RWPE2 (cell line): ENCODE measurements at regions not wholly inside any gene's neighbourhood (a gene's known extent, or its start where the extent isn't known, plus 50 kb on each side); places are given as distances from the start of the nearest gene placed in this dataset.

Experiments used
- ATAC-seq: fragments of 200-7000 bp; cut with Tn5 transposase; 3 replicates; pipeline ENCODE4 v1.9.1; 2021; ENCODE audit warnings: low read depth
- DNase-seq: peaks from one replicate; pipeline ENCODE4 v3.0.0-alpha.2; 2020; ENCODE audit warnings: low spot score
- H3K27ac ChIP-seq: fragments of 450-650 bp; 2 replicates; pipeline ENCODE4 v1.5.1; 2017; ENCODE audit warnings: mild to moderate bottlenecking; ENCODE audit not compliant: poor library complexity, severe bottlenecking
- H3K27me3 ChIP-seq: fragments of 250-450 bp; sonication (Bioruptor Pico); 2 replicates; pipeline ENCODE4 v1.5.1; 2021; ENCODE audit warnings: mild to moderate bottlenecking, moderate library complexity; ENCODE audit not compliant: insufficient read depth, poor library complexity, severe bottlenecking
- H3K36me3 ChIP-seq: fragments of 250-450 bp; sonication (Bioruptor Pico); 2 replicates; pipeline ENCODE4 v1.5.1; 2020; ENCODE audit warnings: low read depth, mild to moderate bottlenecking, moderate library complexity
- H3K4me1 ChIP-seq: fragments of 250-450 bp; sonication (Bioruptor Pico); 2 replicates; pipeline ENCODE4 v1.5.1; 2021; ENCODE audit warnings: mild to moderate bottlenecking, moderate library complexity; ENCODE audit not compliant: insufficient read depth, poor library complexity, severe bottlenecking
- H3K4me3 ChIP-seq: fragments of 250-450 bp; sonication (Bioruptor Pico); 2 replicates; pipeline ENCODE4 v1.5.1; 2021; ENCODE audit warnings: mild to moderate bottlenecking, moderate library complexity; ENCODE audit not compliant: severe bottlenecking
- H3K9me3 ChIP-seq: fragments of 250-450 bp; sonication (Bioruptor Pico); 2 replicates; pipeline ENCODE4 v1.5.1; 2021; ENCODE audit warnings: mild to moderate bottlenecking, moderate library complexity; ENCODE audit not compliant: severe bottlenecking
- CTCF ChIP-seq: fragments of 450-650 bp; IDR thresholded peaks from one replicate; pipeline ENCODE4 v1.5.1; 2017; ENCODE audit warnings: mild to moderate bottlenecking, moderate library complexity; ENCODE audit not compliant: poor library complexity, severe bottlenecking

DNA sequence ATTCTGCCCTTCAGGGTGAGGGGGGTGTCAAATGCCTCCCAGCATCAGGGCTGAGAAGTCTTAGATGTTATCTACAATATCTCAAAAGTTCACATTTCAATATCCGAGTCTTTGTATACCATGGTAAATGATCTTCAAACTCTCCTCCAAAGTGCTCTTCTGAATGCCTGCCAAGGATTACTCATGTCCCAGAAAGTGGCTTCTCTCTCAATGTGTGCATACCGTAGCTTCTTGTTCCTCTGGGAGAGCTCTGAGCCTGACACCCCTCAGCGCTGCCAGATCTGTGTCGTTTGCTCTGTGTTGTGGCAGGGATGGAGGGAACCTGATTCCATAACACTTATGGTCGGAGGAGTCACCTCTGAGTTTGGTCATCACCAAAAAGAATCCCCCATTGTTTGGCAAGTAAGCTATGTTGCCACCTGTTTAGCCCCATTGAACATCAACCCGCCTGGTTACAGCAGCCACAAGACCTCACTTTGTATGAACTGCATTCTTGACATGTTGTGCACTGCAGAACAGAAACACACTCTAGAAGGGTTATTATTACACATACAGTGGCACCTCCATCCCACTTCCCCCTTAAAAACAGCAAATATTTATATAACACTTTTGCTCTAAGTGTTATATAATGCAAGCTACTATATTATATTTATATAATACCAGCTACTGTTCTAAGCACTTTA lies 163.1 kb upstream of the MIR17HG start:
- H3K27ac ChIP-seq, result no peak overlapping the region
- peaks cover 2% of the 10 kb centered on the region for H3K9me3 ChIP-seq
- no peak for DNase-seq
- ATAC-seq, result no peak
- no peaks in the 10 kb centered on the region for H3K36me3 ChIP-seq
- no peak overlapping the region for H3K4me3 ChIP-seq
- TF ChIP-seq CTCF, result no peak
- peaks cover 4% of the 10 kb centered on the region for H3K27me3 ChIP-seq
- H3K4me1 ChIP-seq, result no peaks in the 10 kb centered on the region

DNA sequence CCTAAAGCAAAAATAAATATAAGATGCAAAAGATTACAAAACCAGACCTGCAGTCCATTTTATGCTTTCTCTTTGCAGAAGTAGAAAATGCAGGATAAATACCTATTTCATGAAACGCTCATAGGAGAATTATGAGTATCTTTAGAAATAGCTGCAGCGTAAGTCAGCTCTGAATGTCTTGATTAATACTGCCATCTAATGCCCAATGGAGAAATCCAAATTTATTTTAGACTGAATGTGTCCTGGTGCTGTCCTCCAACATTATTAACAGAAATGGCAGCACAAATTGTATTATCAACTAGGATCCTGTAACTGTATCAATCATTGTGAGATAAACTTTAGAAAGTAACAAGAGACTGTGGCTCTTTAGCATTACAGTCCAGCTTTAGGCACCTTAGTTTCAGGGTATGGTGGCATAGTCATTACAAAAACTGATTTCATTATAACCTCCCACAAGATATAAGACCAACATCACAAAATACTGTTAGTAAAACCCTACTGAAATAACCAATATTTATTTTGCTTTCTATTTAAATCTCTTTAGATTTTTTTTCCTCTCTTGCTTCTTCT lies 162.1 kb upstream of the MIR17HG start:
- Histone ChIP-seq H3K36me3 (no peaks in the 10 kb centered on the region), H3K27ac (no peak overlapping the region), H3K27me3 (peaks cover 4% of the 10 kb centered on the region), H3K9me3 (peaks cover 2% of the 10 kb centered on the region), H3K4me3 (no peak overlapping the region), H3K4me1 (no peaks in the 10 kb centered on the region)
- DNase-seq, result no peak
- peak; percentile 54 for TF ChIP-seq CTCF
- ATAC-seq, result peak; percentile 69

GRCh38 chr13:91187522-91187921 lies 160.0 kb upstream of the MIR17HG start:
- H3K9me3 ChIP-seq, result peaks cover 2% of the 10 kb centered on the region
- no peaks in the 10 kb centered on the region for H3K36me3 ChIP-seq
- H3K4me3 ChIP-seq, result no peak overlapping the region
- H3K4me1 ChIP-seq, result no peaks in the 10 kb centered on the region
- TF ChIP-seq CTCF, result no peak
- ATAC-seq, result no peak
- H3K27ac ChIP-seq, result no peak overlapping the region
- no peak for DNase-seq
- H3K27me3 ChIP-seq, result peaks cover 4% of the 10 kb centered on the region

GRCh38 chr13:91189506-91189905 lies 158.0 kb upstream of the MIR17HG start:
- Histone ChIP-seq H3K36me3 (no peaks in the 10 kb centered on the region), H3K4me1 (no peaks in the 10 kb centered on the region), H3K9me3 (peaks cover 2% of the 10 kb centered on the region), H3K27me3 (peaks cover 4% of the 10 kb centered on the region), H3K27ac (no peak overlapping the region), H3K4me3 (no peak overlapping the region)
- ATAC-seq, result no peak
- no peak for DNase-seq
- no peak for TF ChIP-seq CTCF

DNA sequence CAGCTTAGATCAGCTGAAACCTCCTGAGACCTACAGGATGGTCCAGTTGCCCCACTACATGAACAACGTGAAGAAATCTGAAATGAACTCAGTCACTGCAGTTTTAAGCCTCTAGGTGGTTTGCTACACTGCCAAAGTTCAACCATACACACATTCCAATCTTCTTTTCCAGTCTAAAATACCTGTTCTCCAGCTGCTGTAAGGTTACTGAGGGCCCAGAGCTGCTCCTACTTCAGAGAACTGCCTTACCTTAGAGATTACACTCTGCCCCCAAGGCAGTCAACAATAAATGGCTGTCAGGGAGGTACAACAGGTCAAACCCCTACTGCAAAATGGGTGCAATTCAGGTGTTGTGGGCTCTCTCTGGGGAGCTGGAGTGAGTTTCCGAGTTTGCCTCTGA lies 154.1 kb upstream of the MIR17HG start:
- no peak for ATAC-seq
- H3K36me3 ChIP-seq, result no peaks in the 10 kb centered on the region

More for the DNA sequence above, 154.1 kb upstream of the MIR17HG start:
- no peaks in the 10 kb centered on the region for H3K9me3 ChIP-seq
- H3K4me3 ChIP-seq, result no peak overlapping the region
- H3K27ac ChIP-seq, result no peak overlapping the region
- no peak for DNase-seq
- no peaks in the 10 kb centered on the region for H3K4me1 ChIP-seq
- no peaks in the 10 kb centered on the region for H3K27me3 ChIP-seq
- no peak for TF ChIP-seq CTCF
